ENCODE measurements at regions not wholly inside any gene's neighbourhood (a gene's known extent, or its start where the extent isn't known, plus 50 kb on each side); places are given as distances from the start of the nearest gene placed in this dataset.

DNA sequence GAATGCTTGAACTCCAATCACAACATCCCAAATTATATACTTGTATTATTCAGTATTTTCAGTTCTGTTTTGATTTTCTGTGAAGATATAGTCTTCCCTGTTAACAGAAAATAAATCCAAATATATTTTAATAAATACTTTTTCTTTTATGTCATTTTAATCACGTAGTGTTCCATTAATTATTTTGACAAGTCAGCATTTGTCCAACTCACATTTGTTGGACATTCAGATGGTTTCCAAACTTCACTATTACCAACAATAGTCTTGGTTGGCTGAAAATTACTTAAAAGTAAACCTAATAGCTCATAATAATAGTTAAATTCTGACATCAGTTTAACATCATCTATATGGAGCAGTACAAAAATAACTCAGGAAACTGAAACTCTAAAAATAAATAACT lies 60.7 kb upstream of the SPANXD start:
- Histone ChIP-seq H4K20me1 (no peaks in the 10 kb centered on the region), H3K4me3 (no peak overlapping the region), H3K9me3 (replicated peaks in 1 of 11) (peaks cover 0 to 12% (median 10%) of the 10 kb centered on the region in 11 experiments; a peak in 12 of 22 replicates), H3K9ac (no peak overlapping the region), H3K4me2 (no peak overlapping the region), H3K27ac (no peak overlapping the region), H3K36me3 (no peaks in the 10 kb centered on the region), H3K27me3 (peaks cover 0 to 36% (median 16%) of the 10 kb centered on the region in 11 experiments; a peak in 16 of 22 replicates), H3K4me1 (no peaks in the 10 kb centered on the region)
- no peak for TF ChIP-seq Cebpa-rat (IDR thresholded peaks at IDR 0.05)

DNA sequence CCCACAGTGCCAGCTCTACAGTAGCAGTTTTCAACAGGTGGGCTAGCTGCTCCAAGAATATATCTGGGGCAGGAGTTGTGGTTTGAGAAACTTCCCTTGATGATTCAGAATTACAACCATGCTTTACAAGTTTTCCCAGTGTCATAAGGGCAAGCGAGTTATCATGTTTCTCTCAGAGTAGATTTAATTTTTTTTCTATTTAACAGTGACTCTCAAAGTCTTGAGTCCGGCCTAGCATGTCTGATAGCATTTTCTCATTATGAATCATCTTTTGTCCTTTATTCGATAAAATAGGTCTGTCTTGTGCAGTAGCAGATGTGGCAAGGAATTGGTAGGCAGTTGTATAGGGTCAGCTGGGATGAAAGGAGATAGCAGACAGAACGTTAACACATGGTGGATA lies 62.2 kb upstream of the SPANXD start:
- no peaks in the 10 kb centered on the region for H3K36me3 ChIP-seq
- H3K4me2 ChIP-seq: no peak overlapping the region
- H4K20me1 ChIP-seq: no peaks in the 10 kb centered on the region
- no peak overlapping the region for H3K27ac ChIP-seq
- no peaks in the 10 kb centered on the region for H3K4me1 ChIP-seq
- peaks cover 2 to 29% (median 12%) of the 10 kb centered on the region in 11 experiments; a peak in 16 of 22 replicates for H3K27me3 ChIP-seq
- no peak for TF ChIP-seq Cebpa-rat (IDR thresholded peaks at IDR 0.05)
- H3K4me3 ChIP-seq: no peak overlapping the region
- H3K9me3 ChIP-seq (replicated peaks in 1 of 11): peaks cover 0 to 12% (median 10%) of the 10 kb centered on the region in 11 experiments; a peak in 12 of 22 replicates
- no peak overlapping the region for H3K9ac ChIP-seq

DNA sequence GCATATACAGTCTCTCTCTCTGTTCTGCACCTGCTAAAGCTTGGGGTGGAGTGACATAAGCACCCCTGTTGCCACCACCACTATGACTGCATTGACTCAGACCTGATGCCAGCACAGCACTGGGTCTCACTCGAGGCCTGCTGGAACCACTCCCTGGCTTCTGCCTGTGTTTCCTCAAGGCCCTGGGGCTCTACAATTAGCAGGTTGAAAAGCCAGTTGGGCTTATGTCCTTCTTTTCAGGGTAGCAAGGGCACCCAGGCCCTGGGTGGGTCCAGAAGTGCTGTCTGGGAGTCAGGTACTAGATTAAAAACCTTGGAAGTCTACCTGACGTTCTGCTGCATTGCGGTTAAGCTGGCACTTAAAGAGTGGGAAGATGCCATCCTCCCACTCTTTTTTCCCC lies 50.5 kb upstream of the MAGEC3 start:
- no peak overlapping the region for H3K27ac ChIP-seq
- H3K9me3 ChIP-seq (replicated peaks in 1 of 11): peaks cover 0 to 4% (median 0%) of the 10 kb centered on the region in 11 experiments; a peak in 1 of 22 replicates

More for the DNA sequence above, 50.5 kb upstream of the MAGEC3 start:
- Histone ChIP-seq H3K36me3 (no peaks in the 10 kb centered on the region), H3K9ac (no peak overlapping the region), H3K27me3 (peaks cover 16 to 63% (median 47%) of the 10 kb centered on the region in 11 experiments; a peak in 21 of 22 replicates), H4K20me1 (no peaks in the 10 kb centered on the region; a peak in 2 of 22 replicates), H3K4me3 (no peak overlapping the region), H3K4me1 (no peaks in the 10 kb centered on the region), H3K4me2 (no peak overlapping the region)
- no peak for TF ChIP-seq Cebpa-rat (IDR thresholded peaks at IDR 0.05)

All from BLaER1 treated with 17β-estradiol and CSF1 and Interleukin-3, amounts not matched to agents 10 nM and 100 nM (cell line).